ENCODE measurements at regions not wholly inside any gene's neighbourhood (a gene's known extent, or its start where the extent isn't known, plus 50 kb on each side); places are given as distances from the start of the nearest gene placed in this dataset.
A peak's percentile ranks its signal among the peaks of the same experiment; 100 is the strongest.

DNA sequence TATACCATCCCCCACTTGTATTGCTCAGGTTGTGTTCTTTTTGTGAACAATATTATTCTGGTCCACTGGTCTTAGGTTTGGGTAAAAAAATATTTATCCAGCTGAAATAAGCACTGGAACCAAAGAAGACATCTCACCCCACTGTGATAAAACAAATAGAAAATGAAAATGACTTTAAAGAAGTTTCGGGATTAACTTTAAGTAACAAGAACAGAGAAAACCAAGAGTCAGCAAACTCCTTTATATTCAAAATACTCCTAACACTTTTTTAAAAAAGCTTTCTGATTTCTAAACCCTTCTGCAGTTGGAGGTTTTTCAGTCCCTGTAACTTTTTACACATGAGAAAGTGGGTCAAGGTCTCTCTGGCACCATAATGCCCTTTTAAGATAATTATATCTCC, 273.9 kb upstream of the CDH10 start:
- Histone ChIP-seq H3K9me3 (ENCODE audit: control insufficient read depth, insufficient read depth, low read length) (no peaks in the 10 kb centered on the region), H3K27ac (ENCODE audit: low read depth, low read length) (no peak overlapping the region), H3K4me1 (ENCODE audit: control insufficient read depth, insufficient read depth, low read length) (no peaks in the 10 kb centered on the region), H3K4me3 (ENCODE audit: low read depth, low read length) (no peak overlapping the region), H3K27me3 (ENCODE audit: control insufficient read depth, insufficient read depth, low read length) (no peaks in the 10 kb centered on the region), H3K36me3 (ENCODE audit: control insufficient read depth, insufficient read depth, low read length) (no peaks in the 10 kb centered on the region)
- DNase-seq (ENCODE audit: low read depth in 4 of 6, low spot score in 6 of 6), result no peak
- WGBS (ENCODE audit: insufficient coverage), result no CpG with 5 or more reads among the region's 1 CpG

DNA sequence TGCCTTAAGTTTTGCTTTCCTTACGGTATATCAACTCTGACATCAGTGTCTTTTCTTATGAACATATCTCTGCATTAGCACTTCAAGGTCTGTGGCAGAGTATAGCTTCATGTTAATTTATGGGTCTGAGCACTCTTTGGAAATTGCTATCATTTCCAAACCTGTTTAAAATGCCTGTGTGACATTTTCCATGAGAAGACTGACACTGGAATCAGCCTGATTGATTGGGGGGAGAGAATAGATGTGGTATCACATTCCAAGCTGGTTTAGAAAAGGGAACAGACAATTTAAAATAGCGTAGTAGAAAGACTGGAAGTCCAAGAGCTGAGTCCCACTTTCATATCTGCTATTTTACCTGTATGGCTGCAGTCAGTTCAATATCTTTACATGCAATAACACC, 272.1 kb upstream of the CDH10 start:
- Histone ChIP-seq H3K9me3 (ENCODE audit: control insufficient read depth, insufficient read depth, low read length) (no peaks in the 10 kb centered on the region), H3K36me3 (ENCODE audit: control insufficient read depth, insufficient read depth, low read length) (no peaks in the 10 kb centered on the region), H3K27ac (ENCODE audit: low read depth, low read length) (no peak overlapping the region), H3K4me3 (ENCODE audit: low read depth, low read length) (no peak overlapping the region), H3K4me1 (ENCODE audit: control insufficient read depth, insufficient read depth, low read length) (no peaks in the 10 kb centered on the region), H3K27me3 (ENCODE audit: control insufficient read depth, insufficient read depth, low read length) (no peaks in the 10 kb centered on the region)
- peak in 1 of 6 donors; percentile 18 for DNase-seq (ENCODE audit: low read depth in 4 of 6, low spot score in 6 of 6)
- WGBS (ENCODE audit: insufficient coverage), result no CpG with 5 or more reads among the region's 2 CpGs

DNA sequence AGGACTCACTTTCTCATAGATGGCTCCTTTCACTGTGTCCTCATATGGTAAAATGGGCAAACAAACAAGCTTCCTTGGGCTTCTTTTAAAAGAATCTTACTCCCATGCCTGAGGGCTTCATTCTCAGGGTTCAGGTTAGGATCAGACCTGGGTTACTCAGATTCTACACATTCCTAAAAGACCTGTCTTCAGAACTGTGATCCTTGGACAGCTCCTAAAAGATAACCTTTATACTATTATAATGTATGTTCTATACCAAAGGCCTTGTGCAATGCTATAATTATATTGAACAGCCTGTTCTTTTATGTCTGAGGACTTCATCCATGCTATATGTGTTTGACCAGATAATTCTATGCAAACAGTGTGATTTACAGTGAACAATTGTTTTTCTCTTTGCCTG, 264.4 kb upstream of the CDH10 start:
- Histone ChIP-seq H3K4me3 (ENCODE audit: low read depth, low read length) (no peak overlapping the region), H3K4me1 (ENCODE audit: control insufficient read depth, insufficient read depth, low read length) (no peaks in the 10 kb centered on the region), H3K9me3 (ENCODE audit: control insufficient read depth, insufficient read depth, low read length) (no peaks in the 10 kb centered on the region), H3K27me3 (ENCODE audit: control insufficient read depth, insufficient read depth, low read length) (no peaks in the 10 kb centered on the region), H3K27ac (ENCODE audit: low read depth, low read length) (no peak overlapping the region), H3K36me3 (ENCODE audit: control insufficient read depth, insufficient read depth, low read length) (no peaks in the 10 kb centered on the region)
- no peak for DNase-seq (ENCODE audit: low read depth in 4 of 6, low spot score in 6 of 6)

DNA sequence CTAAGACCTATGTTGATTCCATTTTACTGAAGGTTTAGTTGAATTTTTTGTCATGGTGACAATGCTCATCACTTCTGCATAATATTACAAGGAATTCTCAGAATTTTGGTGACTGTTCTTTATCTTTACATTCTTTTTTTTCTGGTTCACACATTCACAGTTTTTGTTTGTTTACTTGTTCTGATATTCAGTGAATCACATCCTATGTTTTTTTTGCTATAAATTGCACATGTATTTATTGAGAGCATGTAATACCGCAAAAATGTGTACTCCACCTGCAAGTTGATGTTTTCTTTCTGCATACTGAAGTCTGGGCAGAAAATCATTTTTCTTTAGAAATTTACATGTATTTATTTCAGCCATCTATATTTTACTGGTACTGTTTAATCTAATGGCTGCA, 261.9 kb upstream of the CDH10 start:
- no peak overlapping the region for H3K27ac ChIP-seq (ENCODE audit: low read depth, low read length)
- H3K36me3 ChIP-seq (ENCODE audit: control insufficient read depth, insufficient read depth, low read length), result no peaks in the 10 kb centered on the region
- no CpG with 5 or more reads among the region's 1 CpG for WGBS (ENCODE audit: insufficient coverage)
- no peaks in the 10 kb centered on the region for H3K4me1 ChIP-seq (ENCODE audit: control insufficient read depth, insufficient read depth, low read length)
- H3K4me3 ChIP-seq (ENCODE audit: low read depth, low read length), result no peak overlapping the region
- H3K9me3 ChIP-seq (ENCODE audit: control insufficient read depth, insufficient read depth, low read length), result no peaks in the 10 kb centered on the region
- H3K27me3 ChIP-seq (ENCODE audit: control insufficient read depth, insufficient read depth, low read length), result no peaks in the 10 kb centered on the region
- DNase-seq (ENCODE audit: low read depth in 4 of 6, low spot score in 6 of 6), result no peak

DNA sequence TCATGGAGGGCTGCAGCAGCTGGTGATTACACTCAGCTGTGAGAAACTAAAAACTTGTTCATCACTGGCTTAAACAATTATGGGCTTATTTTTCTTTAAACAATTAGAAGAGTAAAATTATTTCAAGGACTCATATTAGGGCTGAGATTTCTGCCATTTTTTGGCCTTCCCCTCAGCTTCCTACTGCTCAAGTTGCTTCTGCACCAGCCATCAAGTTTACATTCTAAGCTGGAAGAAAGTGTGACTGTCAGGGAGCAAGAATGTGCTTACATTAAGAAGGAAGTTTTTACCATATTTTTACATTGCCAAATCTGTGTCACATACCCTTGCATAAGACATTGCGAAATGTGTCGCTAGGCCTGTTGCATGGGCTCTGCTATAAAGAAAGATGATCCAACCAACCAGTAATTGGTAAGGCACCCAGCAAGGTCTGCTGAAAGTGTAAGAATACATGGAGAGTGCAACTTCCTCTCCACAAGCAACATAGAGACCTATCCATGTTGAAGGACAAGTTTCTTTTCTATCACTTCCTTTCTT, 260.3 kb upstream of the CDH10 start:
- Histone ChIP-seq H3K4me1 (ENCODE audit: control insufficient read depth, insufficient read depth, low read length) (no peaks in the 10 kb centered on the region), H3K9me3 (ENCODE audit: control insufficient read depth, insufficient read depth, low read length) (no peaks in the 10 kb centered on the region), H3K27me3 (ENCODE audit: control insufficient read depth, insufficient read depth, low read length) (no peaks in the 10 kb centered on the region), H3K4me3 (ENCODE audit: low read depth, low read length) (no peak overlapping the region), H3K36me3 (ENCODE audit: control insufficient read depth, insufficient read depth, low read length) (no peaks in the 10 kb centered on the region), H3K27ac (ENCODE audit: low read depth, low read length) (no peak overlapping the region)
- DNase-seq (ENCODE audit: low read depth in 4 of 6, low spot score in 6 of 6), result no peak
- WGBS (ENCODE audit: insufficient coverage), result 100% methylated on average over 2 of the region's 2 CpGs

DNA sequence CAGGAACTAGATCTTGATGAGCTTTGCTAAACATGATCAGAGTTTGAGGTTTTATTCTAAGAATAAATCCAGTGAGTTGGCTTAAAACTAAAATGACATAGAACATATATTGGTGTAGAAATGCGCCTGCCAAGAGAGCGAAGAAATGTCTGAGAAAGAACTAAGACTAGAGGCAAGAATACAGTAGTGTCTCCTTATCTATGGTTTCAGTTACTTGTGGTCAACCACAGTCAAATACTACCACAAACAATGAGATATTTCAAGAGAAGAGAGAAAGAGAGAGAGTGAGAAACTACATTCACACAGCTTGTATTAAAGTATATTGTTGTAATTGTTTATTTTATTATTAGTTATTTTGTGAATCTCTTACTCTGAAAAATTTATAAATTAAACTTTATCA, 254.4 kb upstream of the CDH10 start:
- DNase-seq (ENCODE audit: low read depth in 4 of 6, low spot score in 6 of 6), result no peak

DNA sequence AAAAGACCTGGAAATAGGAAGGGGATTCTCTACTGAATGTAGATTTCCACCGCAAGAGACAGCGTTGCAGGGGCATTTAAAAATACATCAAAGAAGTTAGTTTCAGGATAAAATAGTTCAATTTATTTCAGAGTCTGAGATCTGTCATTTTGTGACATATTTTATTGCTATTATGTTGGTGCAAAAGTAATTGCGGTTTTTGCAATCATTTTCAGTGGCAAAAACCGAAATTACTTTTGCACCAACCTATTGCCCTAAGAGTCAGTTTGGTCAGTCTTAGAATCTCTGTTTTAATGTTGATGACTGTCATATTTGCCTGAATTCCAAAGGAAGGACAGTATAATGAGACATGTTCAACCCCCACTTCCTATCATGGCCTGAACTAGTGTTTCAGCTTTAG, 219.5 kb upstream of the CDH10 start:
- no peak for DNase-seq (ENCODE audit: low read depth in 4 of 6, low spot score in 6 of 6)
- H3K9me3 ChIP-seq (ENCODE audit: control insufficient read depth, insufficient read depth, low read length), result no peaks in the 10 kb centered on the region
- H3K27me3 ChIP-seq (ENCODE audit: control insufficient read depth, insufficient read depth, low read length), result no peaks in the 10 kb centered on the region
- WGBS (ENCODE audit: insufficient coverage), result no CpG with 5 or more reads among the region's 4 CpGs
- H3K36me3 ChIP-seq (ENCODE audit: control insufficient read depth, insufficient read depth, low read length), result no peaks in the 10 kb centered on the region
- H3K27ac ChIP-seq (ENCODE audit: low read depth, low read length), result no peak overlapping the region
- no peaks in the 10 kb centered on the region for H3K4me1 ChIP-seq (ENCODE audit: control insufficient read depth, insufficient read depth, low read length)
- no peak overlapping the region for H3K4me3 ChIP-seq (ENCODE audit: low read depth, low read length)

More for the DNA sequence above, 254.4 kb upstream of the CDH10 start:
- Histone ChIP-seq H3K27me3 (ENCODE audit: control insufficient read depth, insufficient read depth, low read length) (no peaks in the 10 kb centered on the region), H3K4me1 (ENCODE audit: control insufficient read depth, insufficient read depth, low read length) (no peaks in the 10 kb centered on the region), H3K9me3 (ENCODE audit: control insufficient read depth, insufficient read depth, low read length) (no peaks in the 10 kb centered on the region), H3K36me3 (ENCODE audit: control insufficient read depth, insufficient read depth, low read length) (no peaks in the 10 kb centered on the region), H3K27ac (ENCODE audit: low read depth, low read length) (no peak overlapping the region), H3K4me3 (ENCODE audit: low read depth, low read length) (no peak overlapping the region)
- WGBS (ENCODE audit: insufficient coverage), result no CpG with 5 or more reads among the region's 2 CpGs

DNA sequence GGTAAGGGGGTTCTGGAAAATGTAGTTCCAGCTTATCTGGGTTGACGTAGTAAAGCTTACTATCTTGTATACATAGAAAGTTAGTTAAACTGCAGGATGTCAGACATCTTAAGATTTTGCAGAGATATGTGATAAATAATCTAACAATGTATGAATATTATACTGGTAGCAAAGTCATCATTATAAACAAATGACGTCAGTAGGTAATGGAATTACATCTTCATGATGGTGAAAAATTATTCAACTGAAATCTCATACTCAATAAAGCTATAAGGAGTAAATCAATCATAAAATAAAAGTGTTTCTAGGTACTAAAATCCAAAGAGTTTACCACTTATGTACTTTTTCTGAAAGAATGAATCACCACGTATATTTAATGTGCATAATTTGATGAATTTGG, 217.3 kb upstream of the CDH10 start:
- Histone ChIP-seq H3K27ac (ENCODE audit: low read depth, low read length) (no peak overlapping the region), H3K9me3 (ENCODE audit: control insufficient read depth, insufficient read depth, low read length) (no peaks in the 10 kb centered on the region), H3K27me3 (ENCODE audit: control insufficient read depth, insufficient read depth, low read length) (no peaks in the 10 kb centered on the region), H3K4me3 (ENCODE audit: low read depth, low read length) (no peak overlapping the region), H3K36me3 (ENCODE audit: control insufficient read depth, insufficient read depth, low read length) (no peaks in the 10 kb centered on the region), H3K4me1 (ENCODE audit: control insufficient read depth, insufficient read depth, low read length) (no peaks in the 10 kb centered on the region)
- WGBS (ENCODE audit: insufficient coverage), result no CpG with 5 or more reads among the region's 3 CpGs
- DNase-seq (ENCODE audit: low read depth in 4 of 6, low spot score in 6 of 6), result no peak

DNA sequence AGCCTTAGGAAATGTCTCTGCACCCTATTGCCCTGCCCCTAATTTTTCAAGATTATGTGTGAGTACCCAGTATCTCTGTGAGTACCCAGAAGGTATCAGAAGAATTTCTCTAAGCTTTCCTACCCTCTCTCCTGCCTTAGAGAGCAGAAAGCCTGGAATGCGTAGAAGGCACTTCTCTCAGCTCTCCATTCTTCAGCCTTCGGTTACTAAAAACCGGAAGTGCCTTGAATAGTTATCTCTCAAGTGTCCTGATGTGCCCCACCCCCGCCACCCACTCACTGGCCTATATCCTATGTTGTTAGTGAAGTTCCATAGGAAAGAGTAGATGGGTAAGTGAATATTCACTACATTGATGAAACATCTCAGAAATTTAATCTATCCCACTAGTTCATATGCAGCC, 210.7 kb upstream of the CDH10 start:
- Histone ChIP-seq H3K27ac (ENCODE audit: low read depth, low read length) (no peak overlapping the region), H3K36me3 (ENCODE audit: control insufficient read depth, insufficient read depth, low read length) (no peaks in the 10 kb centered on the region), H3K9me3 (ENCODE audit: control insufficient read depth, insufficient read depth, low read length) (no peaks in the 10 kb centered on the region), H3K27me3 (ENCODE audit: control insufficient read depth, insufficient read depth, low read length) (no peaks in the 10 kb centered on the region), H3K4me3 (ENCODE audit: low read depth, low read length) (no peak overlapping the region), H3K4me1 (ENCODE audit: control insufficient read depth, insufficient read depth, low read length) (no peaks in the 10 kb centered on the region)
- WGBS (ENCODE audit: insufficient coverage), result no CpG with 5 or more reads among the region's 4 CpGs
- no peak for DNase-seq (ENCODE audit: low read depth in 4 of 6, low spot score in 6 of 6)

DNA sequence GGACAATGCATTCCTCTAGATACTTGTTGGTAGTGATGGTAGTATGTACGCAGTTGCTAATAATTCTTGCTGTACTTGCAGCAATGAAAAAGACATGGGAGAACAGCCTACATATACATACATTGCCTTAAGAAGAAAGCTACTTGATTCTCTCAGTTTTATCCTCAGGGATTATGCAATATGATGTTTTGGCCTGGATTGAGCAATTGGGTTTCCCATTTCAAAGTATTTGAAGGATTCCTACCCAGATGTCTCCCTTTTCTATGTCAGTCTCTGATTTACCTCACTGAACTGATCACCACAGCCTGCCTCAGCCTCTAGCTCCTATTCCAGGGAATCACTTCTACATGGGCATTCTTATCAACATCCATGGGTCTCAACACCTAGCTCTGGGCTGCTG, 210.1 kb upstream of the CDH10 start:
- no peaks in the 10 kb centered on the region for H3K9me3 ChIP-seq (ENCODE audit: control insufficient read depth, insufficient read depth, low read length)
- no CpG with 5 or more reads among the region's 1 CpG for WGBS (ENCODE audit: insufficient coverage)
- no peaks in the 10 kb centered on the region for H3K36me3 ChIP-seq (ENCODE audit: control insufficient read depth, insufficient read depth, low read length)
- no peak for DNase-seq (ENCODE audit: low read depth in 4 of 6, low spot score in 6 of 6)
- H3K27me3 ChIP-seq (ENCODE audit: control insufficient read depth, insufficient read depth, low read length), result no peaks in the 10 kb centered on the region
- no peak overlapping the region for H3K4me3 ChIP-seq (ENCODE audit: low read depth, low read length)
- H3K27ac ChIP-seq (ENCODE audit: low read depth, low read length), result no peak overlapping the region
- no peaks in the 10 kb centered on the region for H3K4me1 ChIP-seq (ENCODE audit: control insufficient read depth, insufficient read depth, low read length)

Measured in spinal cord (tissue), 9 donors.